ENCODE measurements at regions not wholly inside any gene's neighbourhood (a gene's known extent, or its start where the extent isn't known, plus 50 kb on each side); places are given as distances from the start of the nearest gene placed in this dataset.

- H3K79me1 ChIP-seq (ENCODE audit: low read length) = no peaks in the 10 kb centered on the region
- H3K4me2 ChIP-seq (ENCODE audit: low read length) = no peak overlapping the region
- H3K36me3 ChIP-seq (ENCODE audit: control insufficient read depth, insufficient read depth, low read length) = no peaks in the 10 kb centered on the region
- H2BK120ac ChIP-seq (ENCODE audit: low read depth, low read length) = no peak overlapping the region
- H3K27ac ChIP-seq (ENCODE audit: low read depth, low read length) = no peak overlapping the region
- no peak overlapping the region for H4K5ac ChIP-seq (ENCODE audit: low read length)
- H4K8ac ChIP-seq (ENCODE audit: low read depth, low read length) = no peak overlapping the region
- no peak overlapping the region for H3K4me3 ChIP-seq (ENCODE audit: low read length)
- no peak for DNase-seq
- H2AK5ac ChIP-seq (ENCODE audit: low read length) = no peak overlapping the region
- H3K18ac ChIP-seq (ENCODE audit: low read length) = no peak overlapping the region
- no peak overlapping the region for H2BK15ac ChIP-seq (replicated peaks; ENCODE audit: low read depth)
- H3K9ac ChIP-seq (ENCODE audit: low read length) = no peak overlapping the region
- WGBS (ENCODE audit: extremely low coverage, insufficient coverage, low lambda C conversion rate) = no CpG with 5 or more reads among the region's 1 CpG
- no peak overlapping the region for H3K4ac ChIP-seq (ENCODE audit: low read depth, low read length)
- H3K56ac ChIP-seq (ENCODE audit: low read length) = no peak overlapping the region
- no peak overlapping the region for H3K23ac ChIP-seq (ENCODE audit: low read length)
- H3K27me3 ChIP-seq (ENCODE audit: insufficient read depth, low read length, poor library complexity) = no peaks in the 10 kb centered on the region
- H3K79me2 ChIP-seq (ENCODE audit: control insufficient read depth, insufficient read depth, low read length) = no peaks in the 10 kb centered on the region
- no peak overlapping the region for H2BK5ac ChIP-seq (ENCODE audit: low read length)
- H3K4me1 ChIP-seq (ENCODE audit: control insufficient read depth, low read depth, low read length) = no peaks in the 10 kb centered on the region
Observed at GRCh38 chr18:56052202-56052601, 464.2 kb upstream of the TCF4 start.

GRCh38 chr18:56044239-56044638 is 456.2 kb upstream of the TCF4 start:
- no peak overlapping the region for H4K8ac ChIP-seq (ENCODE audit: low read depth, low read length)
- no peaks in the 10 kb centered on the region for H3K36me3 ChIP-seq (ENCODE audit: control insufficient read depth, insufficient read depth, low read length)
- H4K5ac ChIP-seq (ENCODE audit: low read length) = no peak overlapping the region
- no peak overlapping the region for H3K4ac ChIP-seq (ENCODE audit: low read depth, low read length)
- H3K4me1 ChIP-seq (ENCODE audit: control insufficient read depth, low read depth, low read length) = no peaks in the 10 kb centered on the region
- H3K27ac ChIP-seq (ENCODE audit: low read depth, low read length) = no peak overlapping the region
- H3K23ac ChIP-seq (ENCODE audit: low read length) = no peak overlapping the region
- no peak overlapping the region for H3K4me3 ChIP-seq (ENCODE audit: low read length)
- H3K79me1 ChIP-seq (ENCODE audit: low read length) = no peaks in the 10 kb centered on the region
- no peak overlapping the region for H3K4me2 ChIP-seq (ENCODE audit: low read length)
- no peak overlapping the region for H3K56ac ChIP-seq (ENCODE audit: low read length)
- no CpG with 5 or more reads among the region's 1 CpG for WGBS (ENCODE audit: extremely low coverage, insufficient coverage, low lambda C conversion rate)
- H2BK120ac ChIP-seq (ENCODE audit: low read depth, low read length) = no peak overlapping the region
- H3K79me2 ChIP-seq (ENCODE audit: control insufficient read depth, insufficient read depth, low read length) = no peaks in the 10 kb centered on the region
- DNase-seq = no peak
- no peak overlapping the region for H2BK5ac ChIP-seq (ENCODE audit: low read length)
- no peaks in the 10 kb centered on the region for H3K27me3 ChIP-seq (ENCODE audit: insufficient read depth, low read length, poor library complexity)
- no peak overlapping the region for H3K18ac ChIP-seq (ENCODE audit: low read length)
- H3K9ac ChIP-seq (ENCODE audit: low read length) = no peak overlapping the region
- no peak overlapping the region for H2AK5ac ChIP-seq (ENCODE audit: low read length)
- no peak overlapping the region for H2BK15ac ChIP-seq (replicated peaks; ENCODE audit: low read depth)

- H3K27me3 ChIP-seq (ENCODE audit: insufficient read depth, low read length, poor library complexity) = no peaks in the 10 kb centered on the region
- no peak overlapping the region for H2BK5ac ChIP-seq (ENCODE audit: low read length)
- WGBS (ENCODE audit: extremely low coverage, insufficient coverage, low lambda C conversion rate) = no CpG with 5 or more reads among the region's 4 CpGs
- H3K4me1 ChIP-seq (ENCODE audit: control insufficient read depth, low read depth, low read length) = no peaks in the 10 kb centered on the region
- H3K9ac ChIP-seq (ENCODE audit: low read length) = no peak overlapping the region
- no peak overlapping the region for H3K4ac ChIP-seq (ENCODE audit: low read depth, low read length)
- no peak overlapping the region for H3K27ac ChIP-seq (ENCODE audit: low read depth, low read length)
- H3K79me2 ChIP-seq (ENCODE audit: control insufficient read depth, insufficient read depth, low read length) = no peaks in the 10 kb centered on the region
- no peak overlapping the region for H3K56ac ChIP-seq (ENCODE audit: low read length)
- DNase-seq = peak; percentile 32
- no peak overlapping the region for H4K5ac ChIP-seq (ENCODE audit: low read length)
- no peak overlapping the region for H2AK5ac ChIP-seq (ENCODE audit: low read length)
- no peaks in the 10 kb centered on the region for H3K36me3 ChIP-seq (ENCODE audit: control insufficient read depth, insufficient read depth, low read length)
- no peak overlapping the region for H2BK15ac ChIP-seq (replicated peaks; ENCODE audit: low read depth)
- no peak overlapping the region for H2BK120ac ChIP-seq (ENCODE audit: low read depth, low read length)
- H3K79me1 ChIP-seq (ENCODE audit: low read length) = no peaks in the 10 kb centered on the region
- H3K18ac ChIP-seq (ENCODE audit: low read length) = no peak overlapping the region
- no peak overlapping the region for H3K4me2 ChIP-seq (ENCODE audit: low read length)
- no peak overlapping the region for H3K4me3 ChIP-seq (ENCODE audit: low read length)
- H3K23ac ChIP-seq (ENCODE audit: low read length) = no peak overlapping the region
- H4K8ac ChIP-seq (ENCODE audit: low read depth, low read length) = no peak overlapping the region
Observed at GRCh38 chr18:56043641-56044061, 455.7 kb upstream of the TCF4 start.

GRCh38 chr18:56042915-56043536 is 455.0 kb upstream of the TCF4 start:
- Histone ChIP-seq H3K4me1 (ENCODE audit: control insufficient read depth, low read depth, low read length) (no peaks in the 10 kb centered on the region), H3K4me2 (ENCODE audit: low read length) (no peak overlapping the region), H4K8ac (ENCODE audit: low read depth, low read length) (no peak overlapping the region), H3K56ac (ENCODE audit: low read length) (no peak overlapping the region), H3K9ac (ENCODE audit: low read length) (no peak overlapping the region), H2BK15ac (replicated peaks; ENCODE audit: low read depth) (no peak overlapping the region), H3K79me1 (ENCODE audit: low read length) (no peaks in the 10 kb centered on the region), H3K36me3 (ENCODE audit: control insufficient read depth, insufficient read depth, low read length) (no peaks in the 10 kb centered on the region), H3K27me3 (ENCODE audit: insufficient read depth, low read length, poor library complexity) (no peaks in the 10 kb centered on the region), H4K5ac (ENCODE audit: low read length) (no peak overlapping the region), H2AK5ac (ENCODE audit: low read length) (no peak overlapping the region), H3K27ac (ENCODE audit: low read depth, low read length) (no peak overlapping the region), H3K18ac (ENCODE audit: low read length) (no peak overlapping the region), H2BK120ac (ENCODE audit: low read depth, low read length) (no peak overlapping the region), H3K4ac (ENCODE audit: low read depth, low read length) (no peak overlapping the region), H2BK5ac (ENCODE audit: low read length) (no peak overlapping the region), H3K4me3 (ENCODE audit: low read length) (no peak overlapping the region), H3K23ac (ENCODE audit: low read length) (no peak overlapping the region), H3K79me2 (ENCODE audit: control insufficient read depth, insufficient read depth, low read length) (no peaks in the 10 kb centered on the region)
- no peak for DNase-seq
- WGBS (ENCODE audit: extremely low coverage, insufficient coverage, low lambda C conversion rate) = no CpG with 5 or more reads among the region's 2 CpGs

- Histone ChIP-seq H3K23ac (ENCODE audit: low read length) (no peak overlapping the region), H3K56ac (ENCODE audit: low read length) (no peak overlapping the region), H2AK5ac (ENCODE audit: low read length) (no peak overlapping the region), H3K27me3 (ENCODE audit: insufficient read depth, low read length, poor library complexity) (no peaks in the 10 kb centered on the region), H2BK5ac (ENCODE audit: low read length) (no peak overlapping the region), H4K5ac (ENCODE audit: low read length) (no peak overlapping the region), H4K8ac (ENCODE audit: low read depth, low read length) (no peak overlapping the region), H3K79me1 (ENCODE audit: low read length) (no peaks in the 10 kb centered on the region), H3K4me3 (ENCODE audit: low read length) (no peak overlapping the region), H3K4ac (ENCODE audit: low read depth, low read length) (no peak overlapping the region), H2BK120ac (ENCODE audit: low read depth, low read length) (no peak overlapping the region), H3K4me1 (ENCODE audit: control insufficient read depth, low read depth, low read length) (no peaks in the 10 kb centered on the region), H3K4me2 (ENCODE audit: low read length) (no peak overlapping the region), H3K18ac (ENCODE audit: low read length) (no peak overlapping the region), H3K79me2 (ENCODE audit: control insufficient read depth, insufficient read depth, low read length) (no peaks in the 10 kb centered on the region), H2BK15ac (replicated peaks; ENCODE audit: low read depth) (no peak overlapping the region), H3K9ac (ENCODE audit: low read length) (no peak overlapping the region), H3K27ac (ENCODE audit: low read depth, low read length) (no peak overlapping the region), H3K36me3 (ENCODE audit: control insufficient read depth, insufficient read depth, low read length) (no peaks in the 10 kb centered on the region)
- no CpG with 5 or more reads among the region's 8 CpGs for WGBS (ENCODE audit: extremely low coverage, insufficient coverage, low lambda C conversion rate)
- DNase-seq = no peak
Observed at GRCh38 chr18:56038171-56039030, 450.4 kb upstream of the TCF4 start.
